IMR-90 (cell line): ENCODE measurements at regions not wholly inside any gene's neighbourhood (a gene's known extent, or its start where the extent isn't known, plus 50 kb on each side); places are given as distances from the start of the nearest gene placed in this dataset.

Experiments
- ATAC-seq: fragments of 200-7000 bp; cut with Tn5 transposase; 2 replicates; pipeline ENCODE4 v1.9.1; 2020; ENCODE audit warnings: low read depth, mild to moderate bottlenecking, moderate library complexity
- BruUV-seq: library from RNA; stranded (reverse); fragments of 400-500 nt; replicated peaks from 2 replicates; lab custom pipeline; 2021; lab: Mats Ljungman, UMichigan
- CTCF ChIA-PET: fragments of 300-600 bp; formaldehyde crosslinking; extraction: SDS; loops from one replicate; lab custom pipeline; 2021; ENCODE audit warnings: antibody characterized with exemption; lab: Yijun Ruan, JAX
- POLR2A ChIA-PET: fragments of 300-600 bp; sonication (Branson Sonifier 250); formaldehyde crosslinking; loops from one replicate; lab custom pipeline; 2022; ENCODE audit warnings: antibody characterized with exemption; ENCODE audit not compliant: unreplicated experiment; lab: Charles Lee
- DNase-seq: peaks from one replicate; pipeline ENCODE4 v3.0.0; 2013
- H2AFZ ChIP-seq: replicated peaks from 2 replicates; pipeline ENCODE3; 2013; ENCODE audit warnings: low read length, mild to moderate bottlenecking; ENCODE audit not compliant: poor library complexity
- H2AK5ac ChIP-seq: 2 replicates; pipeline ENCODE4 v1.6.1; 2013; ENCODE audit warnings: low read depth, low read length, inconsistent platforms
- H2AK9ac ChIP-seq: replicated peaks from 2 replicates; pipeline ENCODE3; 2013; ENCODE audit warnings: mild to moderate bottlenecking, low read depth, low read length, moderate library complexity; ENCODE audit not compliant: poor library complexity
- H2BK120ac ChIP-seq: 2 replicates; pipeline ENCODE4 v1.6.1; 2013; ENCODE audit warnings: low read depth, low read length, inconsistent platforms
- H2BK15ac ChIP-seq: 3 replicates; pipeline ENCODE4 v1.6.1; 2013; ENCODE audit warnings: low read depth, low read length, inconsistent platforms
- H2BK20ac ChIP-seq: 2 replicates; pipeline ENCODE4 v1.6.1; 2013; ENCODE audit warnings: low read depth, mild to moderate bottlenecking, inconsistent platforms, low read length, moderate library complexity
- H2BK5ac ChIP-seq: 2 replicates; pipeline ENCODE4 v1.6.1; 2013; ENCODE audit warnings: mild to moderate bottlenecking, low read depth, low read length, inconsistent platforms; ENCODE audit not compliant: poor library complexity, severe bottlenecking
- H3K14ac ChIP-seq: replicated peaks from 2 replicates; pipeline ENCODE4 v1.6.1; 2013; ENCODE audit warnings: low read depth, low read length, inconsistent platforms
- H3K18ac ChIP-seq: 2 replicates; pipeline ENCODE4 v1.6.1; 2013; ENCODE audit warnings: low read depth, low read length, control low read depth
- H3K23ac ChIP-seq: 2 replicates; pipeline ENCODE4 v1.6.1; 2013; ENCODE audit warnings: low read depth, low read length, inconsistent platforms
- H3K27ac ChIP-seq: 2 replicates; pipeline ENCODE4 v1.5.1; 2013; ENCODE audit warnings: mild to moderate bottlenecking, control low read depth, low read length; ENCODE audit not compliant: insufficient read depth
- H3K27me3 ChIP-seq: 2 replicates; pipeline ENCODE4 v1.6.1; 2013; ENCODE audit warnings: low read length; ENCODE audit not compliant: control insufficient read depth, insufficient read depth
- H3K36me3 ChIP-seq: 2 replicates; pipeline ENCODE4 v1.6.1; 2013; ENCODE audit warnings: low read length, mixed read lengths; ENCODE audit not compliant: control insufficient read depth, insufficient read depth
- H3K4ac ChIP-seq: 2 replicates; pipeline ENCODE4 v1.6.1; 2013; ENCODE audit warnings: low read depth, low read length, inconsistent platforms
- H3K4me1 ChIP-seq: 2 replicates; pipeline ENCODE4 v1.6.1; 2013; ENCODE audit warnings: low read length, mixed read lengths; ENCODE audit not compliant: control insufficient read depth, insufficient read depth
- H3K4me2 ChIP-seq: 2 replicates; pipeline ENCODE4 v1.6.1; 2013; ENCODE audit warnings: low read depth, mild to moderate bottlenecking, control low read depth, low read length, moderate library complexity
- H3K4me3 ChIP-seq: 2 replicates; pipeline ENCODE4 v1.5.1; 2013; ENCODE audit warnings: low read depth, mild to moderate bottlenecking, control low read depth, low read length, moderate library complexity; ENCODE audit not compliant: insufficient read depth
- H3K56ac ChIP-seq: 2 replicates; pipeline ENCODE4 v1.6.1; 2013; ENCODE audit warnings: low read length, inconsistent platforms; ENCODE audit not compliant: insufficient read depth; ENCODE audit errors: extremely low read depth
- H3K79me1 ChIP-seq, 2 experiments: 2 replicates each; pipeline ENCODE4 v1.6.1; 2013; ENCODE audit warnings: low read length in 2 of 2, inconsistent platforms in 1 of 2, low read depth in 1 of 2
- H3K9ac ChIP-seq: 2 replicates; pipeline ENCODE4 v1.6.1; 2013; ENCODE audit warnings: low read depth, low read length, control low read depth
- H3K9me1 ChIP-seq: 2 replicates; pipeline ENCODE4 v1.6.1; 2013; ENCODE audit warnings: low read length, inconsistent platforms; ENCODE audit not compliant: insufficient read depth
- H3K9me3 ChIP-seq: 2 replicates; pipeline ENCODE4 v1.6.1; 2013; ENCODE audit warnings: low read length; ENCODE audit not compliant: control insufficient read depth, insufficient read depth
- H4K20me1 ChIP-seq: 2 replicates; pipeline ENCODE4 v1.6.1; 2013; ENCODE audit warnings: low read length, inconsistent platforms; ENCODE audit not compliant: insufficient read depth
- H4K5ac ChIP-seq: 2 replicates; pipeline ENCODE4 v1.6.1; 2013; ENCODE audit warnings: mild to moderate bottlenecking, low read depth, low read length, control low read depth
- H4K8ac ChIP-seq, 2 experiments: 2 replicates each; pipeline ENCODE4 v1.6.1; 2013; ENCODE audit warnings: low read depth in 2 of 2, low read length in 2 of 2, control low read depth in 1 of 2, inconsistent platforms in 1 of 2
- H4K91ac ChIP-seq: 2 replicates; pipeline ENCODE4 v1.6.1; 2013; ENCODE audit warnings: low read depth, low read length, inconsistent platforms; ENCODE audit not compliant: insufficient read depth
- ELK1 ChIP-seq: fragments of 150-350 bp; IDR thresholded peaks from 2 replicates; pipeline ENCODE4 v1.6.1; 2016; ENCODE audit warnings: low read depth, mild to moderate bottlenecking, low read length, moderate library complexity, borderline replicate concordance
- FOS ChIP-seq: fragments of 150-350 bp; IDR thresholded peaks from 2 replicates; pipeline ENCODE4 v1.6.1; 2016; ENCODE audit warnings: low read depth, low read length
- MAFK ChIP-seq: IDR thresholded peaks from 2 replicates; pipeline ENCODE4 v1.6.1; 2012; ENCODE audit warnings: low read depth, low read length, improper control_type of control experiment
- MAZ ChIP-seq: IDR thresholded peaks from 2 replicates; pipeline ENCODE4 v1.6.1; 2012; ENCODE audit warnings: low read depth, mild to moderate bottlenecking, low read length, improper control_type of control experiment, moderate library complexity, borderline replicate concordance
- RCOR1 ChIP-seq: IDR thresholded peaks from 2 replicates; pipeline ENCODE4 v1.6.1; 2012; ENCODE audit warnings: mild to moderate bottlenecking, low read length, improper control_type of control experiment; ENCODE audit not compliant: insufficient replicate concordance
- SMC3 ChIP-seq: fragments of 150-350 bp; IDR thresholded peaks from 2 replicates; pipeline ENCODE4 v1.6.1; 2016; ENCODE audit warnings: low read depth, mild to moderate bottlenecking, antibody characterized with exemption, low read length, moderate library complexity
- WGBS, 2 experiments: methylation state at CpG; one replicate each; pipeline versions ENCODE4 v1.1.5 to v1.1.7; 2013; ENCODE audit warnings: missing lambda C conversion rate in 2 of 2; ENCODE audit not compliant: insufficient read length in 1 of 2; ENCODE audit errors: extremely low coverage in 2 of 2; 5-methylcytosine and 5-hydroxymethylcytosine counted together
- dilution Hi-C: fragments of 300-500 bp; cut with HindIII; formaldehyde crosslinking; loops from one replicate; pipeline ENCODE4 v1.14.3; 2018; ENCODE audit warnings: low sequenced_read_pairs; ENCODE audit not compliant: unreplicated experiment
- in situ Hi-C: fragments of 300-500 bp; cut with MboI; formaldehyde crosslinking; loops from 3 replicates; pipeline ENCODE4 v1.14.3; 2019; ENCODE audit warnings: low sequenced_read_pairs, inconsistent platforms, mixed read lengths
- intact Hi-C: fragments of 100-400 bp; cut with micrococcal nuclease; formaldehyde crosslinking; loops from 2 replicates; pipeline ENCODE4 v1.10.0; 2022

- no peak overlapping the region for H3K14ac ChIP-seq
- no peak overlapping the region for H2BK120ac ChIP-seq
- no peak overlapping the region for H3K27ac ChIP-seq
- no peaks in the 10 kb centered on the region for H3K9me1 ChIP-seq
- no peak overlapping the region for H2AK5ac ChIP-seq
- H4K20me1 ChIP-seq: no peaks in the 10 kb centered on the region
- no CpG with 5 or more reads among the region's 2 CpGs for WGBS, 2 experiments
- H3K4me2 ChIP-seq: no peak overlapping the region
- ChIA-PET CTCF (no interaction called here), POLR2A (no interaction called here)
- no peak overlapping the region for H3K4ac ChIP-seq
- TF ChIP-seq FOS: no peak
- no peak for TF ChIP-seq RCOR1
- TF ChIP-seq SMC3: no peak
- TF ChIP-seq MAZ: no peak
- TF ChIP-seq ELK1: no peak
- TF ChIP-seq MAFK: no peak
- no peaks in the 10 kb centered on the region for H3K4me1 ChIP-seq
- DNase-seq: no peak
- no peak overlapping the region for H2AFZ ChIP-seq
- no peaks in the 10 kb centered on the region for H3K9me3 ChIP-seq
- H3K79me1 ChIP-seq: no peaks in the 10 kb centered on the region
- in situ Hi-C loops: no loop called here
- intact Hi-C loops: no loop called here
- dilution Hi-C loops: no loop called here
- H4K5ac ChIP-seq: no peak overlapping the region
- no peak overlapping the region for H2BK20ac ChIP-seq
- H4K91ac ChIP-seq: no peak overlapping the region
- H3K4me3 ChIP-seq: no peak overlapping the region
- ATAC-seq: no peak
- no peak overlapping the region for H2AK9ac ChIP-seq
- H3K18ac ChIP-seq: no peak overlapping the region
- H3K56ac ChIP-seq: no peak overlapping the region
- no peaks in the 10 kb centered on the region for H3K36me3 ChIP-seq
- no peak overlapping the region for H3K23ac ChIP-seq
- no peak overlapping the region for H3K9ac ChIP-seq
- peaks cover 2% of the 10 kb centered on the region for H3K27me3 ChIP-seq
- H2BK5ac ChIP-seq: no peak overlapping the region
- H4K8ac ChIP-seq: no peak overlapping the region
- BruUV-seq: no TSS peak
- H2BK15ac ChIP-seq: no peak overlapping the region
Measured at GRCh38 chr11:93606314-93606713, 55.2 kb upstream of the CEP295 start.
